Heart left ventricle (tissue), 13 donors: ENCODE measurements at regions not wholly inside any gene's neighbourhood (a gene's known extent, or its start where the extent isn't known, plus 50 kb on each side); places are given as distances from the start of the nearest gene placed in this dataset.

Experiments
- CTCF ChIP-seq, 12 donors: fragments of 200-600 bp; sonication (generic) in 4 of 12; IDR thresholded peaks; one replicate each; pipeline versions ENCODE4 v1.5.0 to v1.8.0; 2018 to 2022; ENCODE audit warnings: antibody characterized with exemption in 12 of 12, mild to moderate bottlenecking in 5 of 12
- POLR2A ChIP-seq, 2 donors: fragments of 450-650 bp; IDR thresholded peaks; one replicate each; pipeline ENCODE4 v1.6.1; 2017; ENCODE audit warnings: antibody characterized with exemption in 2 of 2, mild to moderate bottlenecking in 2 of 2, moderate library complexity in 2 of 2
- donor health status: ischemic (EF 13 %, LVEDD 7.1; RV severe dilation, severe dysfunction).
- donor health status: DM: no; HTN: yes; CAD: no.
- donor health status: DM: no; HTN: no; CAD: no.
- donor health status: ischemic (EF 25% LVEDD 6.9; RV normal size, moderate dysfunction).
- donor health status: ischemic (EF 25% LVEDD 5.7; RV mildly dilated, moderate dysfunction).
- donor health status: ischemic (EF 35%, LVEDD 5.7; RV mildly dilated, moderate dysfunction).
- donor health status: nonischemic (EF 11% LVEDD 7.7; RV severe dilation, severe dysfunction).
- donor health status: DM: yes; HTN: yes; CAD: no.
- donor health status: PGD.
- donor health status: ischemic (EF 29% LVEDD 5.4; RV normal size, mild dysfunction).
- donor health status: nonischemic (EF 23%, LVEDD 6.1; RV moderate dilation, normal function).

- TF ChIP-seq POLR2A (IDR thresholded peaks at IDR 0.05), result no peak
- TF ChIP-seq CTCF (IDR thresholded peaks at IDR 0.05), result no peak
These were observed 103.4 kb upstream of the VASH1 start for GRCh38 chr14:76657846-76658245.
